HG02798 (cell line): ENCODE measurements at regions not wholly inside any gene's neighbourhood (a gene's known extent, or its start where the extent isn't known, plus 50 kb on each side); places are given as distances from the start of the nearest gene placed in this dataset.

ENCODE experiments used
- ATAC-seq: cut with Tn5 transposase; IDR thresholded peaks from one replicate; pipeline ENCODE4 v1.9.1; 2021; ENCODE audit warnings: mild to moderate bottlenecking; ENCODE audit not compliant: unreplicated experiment, poor library complexity

GRCh38 chr11:103844327-103845215, 191.9 kb upstream of the DDI1 start:
- peak; percentile 98 for ATAC-seq

GRCh38 chr11:103845331-103845730, 191.1 kb upstream of the DDI1 start:
- no peak for ATAC-seq

DNA sequence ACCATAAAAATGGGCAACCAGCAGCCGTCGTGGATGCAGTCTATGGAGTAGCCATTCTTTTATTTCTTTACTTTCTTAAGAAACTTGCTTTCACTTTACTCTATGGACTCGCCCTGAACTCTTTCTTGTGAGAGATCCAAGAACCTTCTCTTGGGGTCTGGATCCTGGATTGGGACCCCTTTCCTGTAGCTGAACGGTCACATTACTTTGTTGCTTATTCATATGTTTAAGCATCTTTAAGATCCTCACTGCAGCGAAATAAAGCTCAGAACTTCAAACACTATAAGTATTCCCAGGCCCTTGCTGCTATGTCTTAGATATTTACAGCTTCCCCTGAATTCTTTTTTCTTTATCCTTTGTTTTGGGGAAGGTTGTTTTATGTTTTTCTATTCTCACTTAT, 187.8 kb upstream of the DDI1 start:
- ATAC-seq: no peak

- ATAC-seq: no peak
These were observed 187.1 kb upstream of the DDI1 start for GRCh38 chr11:103849366-103849765.

DNA sequence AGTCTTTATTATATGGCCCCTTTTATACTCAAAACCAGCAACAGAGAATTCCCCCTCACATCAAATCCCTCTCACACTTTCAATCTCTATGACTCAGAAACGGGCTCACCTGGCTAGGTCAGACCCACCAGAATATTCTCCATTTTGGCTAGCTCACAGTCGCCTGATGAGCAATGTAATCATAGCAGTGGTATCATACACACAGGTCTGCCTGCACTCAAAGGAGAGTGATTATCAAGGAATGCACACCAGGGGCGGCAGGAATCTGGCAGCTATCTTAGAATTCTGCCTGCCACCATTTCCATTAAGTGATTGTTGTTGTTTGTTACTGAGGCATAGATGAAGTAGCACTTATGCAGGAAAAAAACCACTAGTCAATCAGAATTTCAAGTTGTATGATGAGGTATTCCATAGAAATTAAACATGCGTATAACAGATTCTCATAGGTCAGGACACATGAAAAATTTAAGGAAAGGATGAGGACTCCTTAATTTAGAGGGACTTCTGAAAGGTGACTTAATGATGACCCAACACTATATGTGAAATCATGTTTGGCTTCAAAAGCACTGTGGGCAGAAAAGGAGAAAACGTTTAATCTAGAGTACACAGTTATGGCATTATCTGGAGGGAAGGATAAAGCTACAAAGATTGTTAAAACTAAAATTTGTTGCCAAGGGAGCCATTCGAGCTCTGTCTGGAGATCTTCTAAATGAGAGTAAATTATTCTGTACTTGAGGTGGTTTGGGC, 185.8 kb upstream of the DDI1 start:
- ATAC-seq: no peak

DNA sequence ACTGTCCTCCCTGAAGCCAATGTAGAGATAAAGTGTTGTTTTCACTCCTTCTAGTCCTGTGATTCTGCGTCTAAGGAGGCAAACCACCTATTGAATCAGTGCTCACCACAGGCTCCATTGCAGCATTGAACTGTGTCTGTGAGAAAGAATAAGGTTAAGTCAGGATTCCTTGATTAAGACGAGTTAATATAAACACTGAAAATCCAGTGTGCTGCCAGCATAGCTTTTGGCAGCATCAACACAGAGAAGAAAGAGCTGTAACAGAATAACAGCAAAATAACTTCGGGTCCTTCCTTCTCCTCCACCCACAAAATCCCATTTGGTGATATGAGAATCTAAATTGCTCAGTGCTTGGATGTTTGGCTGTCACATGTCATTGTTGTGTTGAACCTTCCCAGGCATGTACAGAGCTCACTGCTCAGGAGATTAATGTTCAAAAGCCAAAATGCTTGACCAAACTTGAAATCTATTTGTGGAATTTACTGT, 185.2 kb upstream of the DDI1 start:
- no peak for ATAC-seq
